ENCODE measurements at regions not wholly inside any gene's neighbourhood (a gene's known extent, or its start where the extent isn't known, plus 50 kb on each side); places are given as distances from the start of the nearest gene placed in this dataset.
A peak's percentile ranks its signal among the peaks of the same experiment; 100 is the strongest.
"Not testable (repeated sequence)": the region's sequence is repeated elsewhere in the genome, so short reads cannot be mapped to it uniquely, and the experiment has no call there.

DNA sequence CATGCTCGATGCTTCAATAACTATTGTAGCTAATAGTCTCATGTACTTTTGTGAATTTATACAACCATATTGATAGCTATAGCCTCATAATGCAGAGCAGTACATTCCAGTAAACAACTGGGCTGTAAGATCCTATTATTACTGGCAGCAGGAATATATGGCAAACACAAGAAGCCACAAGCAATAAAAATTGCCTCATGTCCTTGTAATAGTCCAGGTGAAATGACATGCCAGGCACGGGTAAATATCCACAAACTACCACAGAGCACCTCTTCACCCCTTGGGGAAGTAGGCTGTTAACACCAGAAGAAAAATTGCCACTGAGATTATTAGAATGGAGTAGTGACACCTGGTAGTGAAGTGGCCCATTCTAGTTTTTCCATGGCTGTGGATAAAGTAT lies 158.3 kb downstream of the MTX2 start:
- DNase-seq = no peak

DNA sequence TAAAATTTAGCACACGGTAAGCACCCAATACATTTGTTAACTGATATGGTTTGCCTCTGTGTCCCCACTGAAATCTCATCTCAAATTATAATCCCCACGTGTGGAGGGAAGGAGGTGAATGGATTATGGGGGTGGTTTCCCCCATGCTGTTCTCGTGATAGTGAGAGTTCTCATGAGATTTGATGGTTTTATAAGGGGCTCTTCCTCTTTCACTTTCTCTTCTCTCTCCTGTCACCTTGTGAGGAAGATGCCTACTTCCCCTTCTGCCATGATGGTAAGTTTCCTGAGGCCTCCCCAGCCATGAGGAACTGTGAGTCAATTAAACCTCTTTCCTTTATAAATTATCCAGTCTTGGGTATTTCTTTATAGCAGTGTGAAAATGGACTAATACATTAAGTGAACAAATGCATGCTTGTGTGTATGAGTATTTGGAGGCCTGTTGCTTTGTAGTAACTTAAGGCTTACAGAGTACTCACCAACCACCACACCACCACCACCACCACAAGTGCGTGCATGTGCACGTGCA lies 159.8 kb downstream of the MTX2 start:
- DNase-seq = not testable (repeated sequence)

DNA sequence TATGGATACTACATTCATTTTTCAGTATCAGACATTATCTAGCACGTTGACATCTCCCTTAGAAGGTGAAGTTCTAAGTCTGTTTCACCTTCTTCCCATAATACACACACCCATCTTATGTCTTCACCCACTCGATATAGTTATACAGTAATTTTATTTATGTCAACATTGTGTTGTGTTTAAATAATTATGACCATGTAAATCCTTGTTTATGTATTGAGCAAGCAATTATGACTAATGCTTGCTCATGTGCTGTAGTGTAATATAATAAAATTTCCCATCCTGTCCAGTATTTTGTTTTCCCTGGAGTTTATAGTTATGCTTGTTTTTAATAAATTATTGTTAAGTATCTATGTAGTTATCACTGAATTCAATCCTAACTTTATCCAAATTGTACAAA lies 163.2 kb downstream of the MTX2 start:
- no peak for DNase-seq

DNA sequence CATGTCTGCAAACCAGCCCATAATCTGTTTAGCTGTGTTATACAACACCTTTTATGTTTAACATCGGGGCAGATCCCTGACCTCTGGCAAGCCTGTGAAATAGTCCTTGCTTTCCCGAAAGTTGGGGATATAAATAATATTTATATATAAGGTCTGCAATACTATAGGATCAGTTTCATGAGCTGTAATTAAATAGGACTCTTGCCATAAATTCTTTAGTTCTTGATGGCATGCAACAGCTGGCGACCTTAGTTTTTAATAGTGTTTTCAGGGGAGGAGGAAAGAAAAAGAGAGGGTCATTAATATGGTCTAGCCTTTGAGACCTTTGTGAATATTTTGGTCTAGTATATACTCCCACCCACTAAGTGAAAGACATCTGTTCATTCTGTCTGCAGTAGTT lies 166.5 kb downstream of the MTX2 start:
- DNase-seq = no peak

DNA sequence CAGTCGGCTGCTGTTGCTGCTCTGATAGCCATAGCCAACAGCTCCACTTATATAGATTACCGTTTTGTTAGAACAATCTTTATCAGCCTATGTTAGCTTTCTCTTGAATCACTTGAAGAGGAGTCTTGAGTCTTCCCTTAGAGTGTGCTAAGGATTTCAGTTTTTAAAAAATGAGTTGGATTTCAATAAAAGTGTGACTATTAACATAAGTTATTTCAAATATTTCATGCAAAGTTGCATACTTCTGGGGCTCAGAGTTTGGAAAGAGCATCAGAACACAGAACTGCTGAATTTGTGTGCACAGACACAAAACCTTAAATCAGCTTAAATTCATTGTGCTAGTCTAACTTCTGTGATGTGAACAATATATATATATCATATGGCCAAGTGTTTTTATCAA lies 174.7 kb downstream of the MTX2 start:
- no peak for DNase-seq

DNA sequence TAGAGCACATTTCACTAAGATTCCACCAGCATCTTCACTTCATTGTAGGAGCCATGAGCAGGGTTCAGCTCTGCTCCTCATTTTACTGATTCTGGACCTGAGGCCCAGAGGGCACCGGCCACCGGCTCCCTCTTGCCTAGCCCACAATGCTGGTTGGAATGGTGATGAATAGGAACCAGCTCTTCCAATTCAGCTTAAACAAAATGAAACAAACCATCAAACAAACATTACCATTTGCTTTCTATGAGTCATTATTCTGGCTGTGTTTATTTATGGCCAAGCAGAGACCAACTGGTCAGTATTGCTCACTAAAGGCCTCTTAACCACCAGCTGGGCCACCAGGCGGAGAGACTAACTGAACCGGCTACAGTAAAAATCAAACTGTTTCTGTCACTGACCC lies 176.7 kb downstream of the MTX2 start:
- no peak for DNase-seq

DNA sequence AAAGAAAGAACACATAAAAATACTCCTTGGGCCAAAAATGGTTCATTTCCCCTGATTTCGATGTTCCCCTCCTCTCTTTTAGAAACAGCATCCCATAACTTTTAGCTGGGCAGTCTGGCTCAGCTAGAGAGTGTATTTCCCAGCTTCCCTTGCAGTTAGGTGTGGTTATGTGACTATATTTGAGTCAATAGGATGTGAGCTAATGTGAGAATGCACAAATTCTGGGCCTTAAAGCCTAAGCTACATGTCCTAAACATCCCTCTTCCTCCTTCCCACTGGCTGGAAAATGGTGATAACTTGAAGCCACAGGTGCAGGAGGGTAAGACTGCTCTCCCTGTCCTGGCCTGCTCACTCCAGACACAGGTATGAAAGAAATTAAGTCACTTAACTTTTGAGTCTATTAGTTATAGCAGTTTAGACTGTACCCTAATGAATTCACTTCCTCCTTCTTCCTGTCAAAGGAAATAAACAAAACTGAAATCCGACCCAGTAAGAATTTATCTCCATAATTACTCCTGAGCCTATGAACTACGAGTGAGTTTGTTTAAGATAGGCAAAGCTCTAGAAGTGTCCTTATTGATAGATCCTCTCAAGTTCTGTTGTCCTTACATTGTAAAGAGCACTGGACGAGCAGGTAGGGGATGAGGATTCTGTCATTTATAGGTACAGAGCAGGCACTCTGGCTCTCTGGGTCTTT lies 177.6 kb downstream of the MTX2 start:
- DNase-seq = no peak

DNA sequence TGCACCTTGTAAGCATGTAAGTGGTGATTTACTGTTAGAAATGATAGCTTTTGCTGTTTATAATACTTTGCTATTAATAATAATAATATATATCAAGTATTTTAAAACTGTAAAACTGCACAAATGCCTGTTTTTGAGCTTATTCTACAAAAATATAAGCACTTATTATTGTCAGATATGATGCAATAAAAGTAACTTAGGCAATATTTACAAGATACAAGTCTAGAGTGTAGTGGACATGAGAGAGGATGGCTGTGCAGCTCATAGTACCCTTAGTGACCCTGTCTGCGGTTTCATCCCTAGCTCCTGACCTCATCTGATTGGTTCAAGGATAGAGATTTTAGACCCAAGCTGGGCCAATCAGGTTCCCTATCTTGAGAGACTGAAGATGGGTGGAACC lies 178.4 kb downstream of the MTX2 start:
- no peak for DNase-seq

DNA sequence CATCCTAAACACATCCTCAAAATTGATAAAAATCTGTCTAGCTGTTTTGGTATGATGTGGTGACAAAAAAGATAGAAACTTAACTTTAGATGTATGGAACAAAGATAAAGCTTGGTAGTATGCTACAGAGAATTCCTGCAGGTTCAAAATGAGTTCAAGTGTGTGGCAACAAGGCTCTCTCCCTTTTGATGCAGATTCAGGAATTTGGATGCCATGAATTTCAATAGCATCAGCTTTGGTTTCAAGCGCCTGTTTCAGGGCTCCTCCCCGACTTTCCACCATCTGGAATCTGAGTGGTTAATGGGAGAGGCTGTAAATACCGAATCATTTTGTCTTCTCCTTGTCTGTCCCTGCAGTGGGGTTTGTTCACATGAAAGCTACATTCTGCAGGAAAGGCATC lies 180.6 kb downstream of the MTX2 start:
- no peak for DNase-seq

DNA sequence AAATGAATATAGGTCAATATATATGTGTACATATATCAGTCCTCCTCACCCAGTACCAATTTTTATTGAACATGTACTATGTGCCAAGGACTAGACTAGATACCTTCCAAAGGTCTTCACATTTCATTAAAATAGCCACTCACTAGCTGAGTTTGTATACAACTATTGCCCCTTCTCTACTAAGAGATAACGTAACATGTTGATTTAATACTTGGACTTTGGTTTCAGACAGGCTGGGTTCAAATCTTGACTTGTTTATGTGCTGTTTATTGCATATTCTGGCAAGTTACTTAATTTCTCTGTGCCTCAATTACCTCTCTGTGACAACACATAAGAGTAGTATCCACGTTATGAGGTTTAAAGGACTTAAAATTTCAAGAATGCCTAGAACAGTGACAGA lies 184.5 kb downstream of the MTX2 start:
- DNase-seq = no peak

DNA sequence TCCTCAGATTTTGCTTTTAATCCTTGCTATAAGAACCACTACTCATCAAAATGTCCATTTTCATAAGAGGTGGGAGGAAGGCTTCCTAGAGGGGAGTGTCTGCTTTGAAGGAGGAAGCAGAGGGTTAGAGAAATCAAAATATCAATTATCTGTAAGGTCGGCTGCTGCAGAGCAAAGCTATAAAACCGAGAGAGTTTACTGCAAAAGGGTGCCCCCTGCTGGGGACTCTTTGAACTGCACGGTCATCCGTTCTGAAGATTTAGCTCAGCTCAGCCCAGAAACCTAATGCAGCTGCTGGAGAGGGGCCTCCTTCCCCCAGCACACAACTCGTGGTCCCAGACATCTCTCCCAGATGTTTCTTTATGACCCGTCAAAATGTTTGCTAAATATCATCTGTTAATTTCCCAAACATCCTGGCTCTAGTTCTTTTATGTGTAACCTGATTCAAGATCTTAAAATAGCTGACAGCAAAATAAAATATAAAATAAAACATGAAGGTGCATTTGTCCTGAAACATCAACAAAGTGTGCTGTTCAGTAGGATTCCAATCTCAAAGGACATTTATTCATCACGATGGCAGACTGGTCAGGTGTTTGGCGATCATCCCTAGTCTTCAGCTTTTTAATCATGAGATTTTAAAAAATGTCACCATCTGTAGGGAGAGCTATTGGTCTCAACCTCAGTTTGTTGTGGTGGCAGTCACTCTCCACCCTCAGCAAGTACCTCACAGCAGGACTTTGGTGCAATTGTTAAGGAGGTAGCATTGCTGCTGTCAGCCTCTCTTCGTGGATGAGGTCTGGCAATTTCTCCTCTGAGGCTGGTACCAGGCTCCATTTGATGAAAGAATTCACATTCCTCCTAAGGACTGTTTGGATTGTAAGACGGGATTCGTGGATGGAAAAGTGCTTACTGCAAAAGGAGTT lies 185.9 kb downstream of the MTX2 start:
- peak; percentile 84 for DNase-seq

DNA sequence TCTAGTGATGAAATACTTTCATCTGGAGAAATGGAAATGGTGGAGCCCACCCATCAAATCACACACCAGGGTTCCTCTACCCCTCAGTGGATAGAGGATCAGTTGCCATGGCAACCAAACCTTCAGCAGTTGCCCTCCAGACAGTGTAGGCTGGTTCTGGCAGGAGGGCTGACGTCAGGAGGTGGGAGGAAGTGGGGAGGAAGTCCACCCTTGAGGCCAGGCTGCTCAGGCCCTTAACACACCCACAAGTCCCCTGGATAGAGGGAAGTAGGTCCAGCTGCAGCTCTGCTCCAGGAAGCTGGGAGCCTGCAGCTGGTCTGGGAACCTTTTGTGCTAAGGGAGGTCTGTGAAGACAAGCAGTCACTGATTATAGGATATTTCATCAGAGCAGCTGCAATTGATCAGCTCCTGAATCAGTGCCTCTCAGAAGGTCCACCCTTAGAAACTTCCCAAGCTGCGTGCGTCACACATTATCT lies 186.6 kb downstream of the MTX2 start:
- DNase-seq = no peak

DNA sequence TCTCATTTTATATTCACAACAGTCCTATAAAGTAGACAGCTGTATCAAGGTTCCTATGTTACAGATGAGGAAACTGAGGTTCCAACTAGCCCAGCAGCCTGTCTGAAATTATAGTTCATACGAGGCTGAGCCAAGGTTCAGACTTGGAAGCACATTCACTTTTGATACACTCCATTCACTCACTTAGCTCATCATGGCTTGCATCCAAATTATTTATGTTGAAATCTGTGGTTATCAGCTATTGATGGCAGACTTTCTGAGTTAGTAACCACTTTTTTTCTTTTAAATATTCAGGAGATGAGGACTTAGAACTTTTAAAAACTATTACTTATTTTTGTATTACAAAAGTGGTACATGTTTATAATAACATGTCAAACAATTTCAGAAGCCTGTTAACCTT lies 188.2 kb downstream of the MTX2 start:
- DNase-seq = no peak

DNA sequence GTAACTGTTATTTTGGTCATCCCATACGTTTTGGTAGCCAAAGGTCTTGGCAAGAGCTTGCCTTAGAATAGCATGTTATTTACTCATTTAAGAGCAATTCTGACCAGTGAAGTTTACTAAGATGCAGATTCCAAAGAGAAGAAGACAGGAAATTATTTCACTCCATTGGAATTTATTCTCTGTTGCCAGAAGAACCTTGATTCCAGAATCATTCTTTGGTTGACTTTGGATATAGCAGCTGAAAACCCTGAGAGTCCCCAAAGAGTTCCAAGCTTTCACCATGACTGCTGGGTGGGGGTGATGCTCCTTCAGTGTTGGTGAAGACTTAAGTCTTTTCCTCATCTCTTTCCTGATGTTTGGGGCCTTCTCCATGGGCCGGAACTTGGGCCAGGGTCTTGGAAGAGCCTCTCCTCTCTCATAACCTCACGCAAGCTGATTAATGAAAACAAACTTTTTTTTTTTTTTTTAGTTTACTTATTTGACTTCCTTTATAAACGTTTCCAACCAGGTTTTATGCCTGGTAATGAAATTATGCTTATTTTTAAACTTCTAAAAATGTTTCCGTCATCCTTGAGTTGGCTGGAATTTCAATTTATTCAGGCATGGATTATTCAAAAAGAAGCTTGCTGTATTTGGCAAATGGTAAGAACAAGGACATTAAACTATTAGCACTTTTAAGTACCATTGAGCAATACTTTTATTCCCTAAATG lies 192.0 kb downstream of the MTX2 start:
- DNase-seq = no peak

DNA sequence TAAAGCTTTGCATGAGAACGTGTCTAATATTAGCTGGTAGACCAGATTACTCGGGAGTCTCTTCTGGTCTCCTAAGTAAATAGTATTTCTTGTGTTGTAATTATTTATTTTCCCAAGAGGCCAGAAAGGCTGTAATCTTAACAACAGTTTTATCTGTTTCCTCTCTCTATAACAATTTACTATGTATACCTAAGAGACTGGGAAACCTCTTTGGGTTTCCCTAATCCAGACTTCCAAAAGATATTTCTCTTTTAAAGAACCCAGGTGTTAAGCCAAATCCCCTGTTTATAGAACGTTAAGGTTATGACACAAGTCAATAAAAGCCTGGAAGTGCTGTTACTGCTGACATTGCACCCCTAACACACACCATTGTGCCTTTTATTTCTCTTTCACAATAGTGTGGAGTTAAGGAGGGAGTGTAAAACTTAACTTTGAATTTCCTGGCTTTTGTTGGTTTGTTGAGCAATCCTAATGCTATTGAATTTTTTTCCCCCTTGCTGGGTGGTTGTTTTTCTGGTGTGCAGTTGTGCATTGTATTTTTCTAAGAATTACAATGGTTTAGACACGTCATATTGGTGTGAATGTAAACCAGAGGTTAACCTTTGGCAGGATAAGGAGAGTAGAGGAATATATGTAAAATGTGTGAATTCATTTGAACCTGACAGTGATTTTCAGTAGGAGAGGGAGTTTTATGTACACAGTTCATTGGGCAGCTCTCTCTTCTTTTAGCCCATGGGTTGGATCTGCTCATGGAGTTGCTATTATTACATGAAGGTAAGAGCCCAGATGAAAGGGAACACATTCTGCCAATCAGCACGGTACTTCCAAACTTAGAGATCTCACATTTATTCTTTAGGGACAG lies 192.8 kb downstream of the MTX2 start:
- no peak for DNase-seq

DNA sequence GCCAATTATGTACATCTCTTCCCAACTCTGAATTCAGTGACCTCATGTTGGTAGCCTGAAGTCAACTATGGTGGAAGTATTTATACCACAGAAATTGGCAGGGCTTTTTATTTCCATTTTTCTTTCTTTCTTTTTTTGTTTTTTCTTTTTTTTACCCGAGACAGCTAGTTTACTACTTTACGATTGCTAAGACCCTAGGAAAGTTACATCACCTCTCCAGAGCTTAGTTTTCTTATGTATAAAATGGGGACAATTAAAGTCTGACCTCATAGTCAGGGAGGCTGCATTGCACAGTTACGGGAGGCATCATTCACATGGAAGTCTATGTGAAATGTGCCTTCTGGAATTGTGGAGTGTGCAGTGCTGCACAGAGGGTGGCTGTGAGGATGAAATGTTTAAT lies 194.3 kb downstream of the MTX2 start:
- no peak for DNase-seq

DNA sequence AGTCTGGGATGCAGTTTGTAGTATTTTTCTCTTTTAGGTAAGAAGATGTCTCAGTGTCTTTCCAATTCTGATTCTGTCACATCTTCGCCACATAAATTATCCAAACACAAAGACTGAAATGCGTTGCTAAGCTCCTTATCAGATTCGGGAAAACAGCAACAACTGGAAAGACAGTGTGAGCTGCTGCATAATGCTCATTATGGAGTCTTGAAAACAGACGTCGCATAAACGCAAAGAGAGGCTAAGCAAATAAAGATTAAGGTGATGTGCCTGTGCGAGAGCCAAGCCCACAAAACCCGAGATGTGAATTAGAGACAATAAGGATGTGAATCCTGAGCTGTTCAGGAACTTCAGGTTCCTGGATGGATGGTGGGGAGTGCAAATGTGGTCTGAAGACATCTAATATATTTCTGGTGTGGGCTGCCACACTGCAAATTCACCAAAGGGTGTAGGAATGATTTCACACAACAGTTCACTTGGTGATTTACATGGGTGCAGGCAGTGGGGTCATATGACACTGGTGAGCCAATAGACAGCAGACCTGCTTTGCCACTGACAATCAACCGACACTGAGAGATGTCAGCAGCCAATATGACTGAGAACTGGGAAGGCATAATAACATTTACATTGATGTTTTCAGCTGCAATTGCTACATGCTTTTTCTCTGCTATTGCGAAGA lies 195.8 kb downstream of the MTX2 start:
- DNase-seq = no peak

DNA sequence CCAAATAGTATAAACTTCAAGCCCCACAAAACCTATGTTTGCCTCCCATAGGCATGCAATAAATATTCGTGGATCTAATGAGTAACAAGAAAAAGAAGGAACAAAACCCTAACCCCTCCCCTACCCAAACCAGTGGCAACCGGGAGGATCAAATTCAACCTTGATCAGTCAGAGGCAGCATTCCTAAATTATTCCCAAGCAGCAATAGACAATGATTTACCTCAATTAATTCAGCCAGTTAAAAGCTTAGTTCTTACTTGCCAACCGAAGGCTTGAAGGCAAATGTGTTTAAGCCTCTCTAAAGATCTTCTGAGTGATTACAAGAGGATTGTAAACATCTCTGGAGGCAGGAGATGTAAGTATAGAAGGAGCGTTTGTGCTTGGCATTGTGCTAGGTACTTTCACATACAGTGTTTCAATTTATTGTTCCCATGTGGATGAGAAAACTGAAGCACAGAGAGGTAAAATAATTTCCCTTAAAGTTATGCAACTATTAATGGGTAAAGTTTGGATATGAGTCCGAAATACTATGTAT lies 197.7 kb downstream of the MTX2 start:
- no peak for DNase-seq

DNA sequence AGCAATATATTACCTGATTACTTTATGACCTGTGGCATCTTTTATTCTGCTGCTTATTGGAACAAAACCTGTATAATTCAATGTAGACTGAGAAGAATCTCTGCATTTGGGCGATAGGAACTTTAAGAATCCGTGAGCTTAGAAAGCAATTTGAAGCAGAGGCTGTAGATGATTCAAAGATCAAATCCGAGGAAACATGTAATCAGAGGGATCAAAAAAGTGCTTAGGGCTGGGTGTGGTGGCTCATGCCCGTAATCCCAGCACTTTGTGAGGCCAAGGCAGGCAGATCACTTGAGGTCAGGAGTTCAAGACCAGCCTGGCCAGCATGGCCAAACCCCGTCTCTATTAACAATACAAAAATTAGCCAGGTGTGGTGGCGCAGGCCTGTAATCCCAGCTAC lies 198.4 kb downstream of the MTX2 start:
- DNase-seq = no peak

DNA sequence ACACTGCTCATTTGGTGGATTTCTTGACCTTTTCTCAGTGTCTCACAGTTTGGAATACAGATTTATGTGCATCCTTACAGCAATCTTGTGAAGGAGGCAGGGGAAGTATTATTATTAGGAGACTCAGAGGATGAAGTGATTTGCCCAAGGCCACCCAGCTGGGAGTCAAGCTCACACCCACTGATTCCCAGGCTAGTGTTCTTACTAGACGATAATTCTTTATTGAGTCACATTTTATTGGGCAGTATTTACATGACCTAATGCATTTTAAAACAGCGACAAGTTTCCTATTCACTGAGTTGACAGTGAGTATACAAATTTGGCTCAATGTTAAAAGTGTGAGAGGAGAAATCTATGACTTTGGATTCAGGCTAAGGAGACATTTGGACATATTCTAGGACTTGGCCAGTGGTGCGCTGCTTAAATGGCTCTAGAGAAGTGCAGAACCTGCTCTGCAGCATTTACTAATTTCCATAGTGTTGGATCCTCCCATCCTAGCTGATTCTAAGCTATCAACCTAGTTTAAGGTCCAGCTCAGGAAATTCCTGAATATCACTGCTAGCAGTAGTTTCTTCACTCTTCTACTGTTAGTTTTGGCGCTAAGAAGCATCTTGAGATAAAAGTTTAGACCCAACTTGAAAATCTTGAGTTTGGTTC lies 199.3 kb downstream of the MTX2 start:
- no peak for DNase-seq

DNA sequence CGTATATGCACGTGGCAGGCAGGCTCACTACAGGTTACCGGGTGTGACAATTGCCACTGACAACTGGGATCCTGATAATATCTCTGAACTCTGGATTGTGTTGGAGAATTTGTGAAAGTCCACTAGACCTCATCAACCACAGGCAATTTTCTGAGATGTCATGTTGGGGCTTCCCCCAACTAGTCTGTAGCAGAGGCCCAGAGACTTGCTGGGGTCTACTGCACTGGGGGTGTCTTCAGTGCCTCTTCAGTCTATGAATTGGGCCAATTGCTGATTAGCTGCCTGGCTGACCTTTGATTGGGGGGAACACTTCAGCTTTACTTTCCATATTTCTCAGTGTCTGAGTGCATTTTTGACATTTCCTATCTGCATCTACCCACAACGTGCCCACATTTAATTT lies 201.5 kb downstream of the MTX2 start:
- DNase-seq = no peak
